ENCODE measurements at regions not wholly inside any gene's neighbourhood (a gene's known extent, or its start where the extent isn't known, plus 50 kb on each side); places are given as distances from the start of the nearest gene placed in this dataset.
A peak's percentile ranks its signal among the peaks of the same experiment; 100 is the strongest.

- Histone ChIP-seq H3K4me1 (peaks cover 0 to 58% (median 51%) of the 10 kb centered on the region in 4 donors), H3K27ac (replicated peaks in 1 of 4) (peak overlapping the region; percentile 50 to 80 (median 57)), H3K27me3 (no peaks in the 10 kb centered on the region), H3K36me3 (no peaks in the 10 kb centered on the region), H3K9me3 (no peaks in the 10 kb centered on the region), H3K4me3 (peak overlapping the region; percentile 4 to 43 (median 24))
- no peak for DNase-seq (ENCODE audit: extremely low spot score)
- TF ChIP-seq POLR2A (IDR thresholded peaks at IDR 0.05; ENCODE audit: low read depth) (no peak), CTCF (IDR thresholded peaks at IDR 0.05) (peak in 1 of 3 experiments; percentile 15)
- intact Hi-C loops (cut with DNase I), result no loop called here
- 69% methylated on average over 6 of the region's 6 CpGs for WGBS
These were observed 179.8 kb downstream of the SLIT2 start for GRCh38 chr4:20431543-20431951.

- DNase-seq (ENCODE audit: extremely low spot score), result no peak
- peaks cover 0 to 58% (median 51%) of the 10 kb centered on the region in 4 donors for H3K4me1 ChIP-seq
- TF ChIP-seq POLR2AphosphoS5 (IDR thresholded peaks at IDR 0.05) (no peak), EP300 (IDR thresholded peaks at IDR 0.05) (peak; percentile 52), CTCF (IDR thresholded peaks at IDR 0.05) (no peak), POLR2A (IDR thresholded peaks at IDR 0.05; ENCODE audit: low read depth) (no peak)
- no peaks in the 10 kb centered on the region for H3K9me3 ChIP-seq
- no peaks in the 10 kb centered on the region for H3K27me3 ChIP-seq
- peak overlapping the region; percentile 50 to 80 (median 57) for H3K27ac ChIP-seq (replicated peaks in 1 of 4)
- intact Hi-C loops (cut with DNase I), result no loop called here
- H3K36me3 ChIP-seq, result no peaks in the 10 kb centered on the region
- H3K4me3 ChIP-seq, result peak overlapping the region; percentile 4 to 43 (median 24)
- WGBS, result 56% methylated on average over 5 of the region's 5 CpGs
These were observed 180.4 kb downstream of the SLIT2 start for GRCh38 chr4:20432088-20432487.

- peak overlapping the region in 2 of 4 donors; percentile 62 to 80 for H3K27ac ChIP-seq (replicated peaks in 1 of 4)
- no peaks in the 10 kb centered on the region for H3K27me3 ChIP-seq
- no peak overlapping the region for H3K4me3 ChIP-seq
- no peaks in the 10 kb centered on the region for H3K36me3 ChIP-seq
- H3K4me1 ChIP-seq, result peaks cover 0 to 58% (median 51%) of the 10 kb centered on the region in 4 donors
- TF ChIP-seq POLR2A (IDR thresholded peaks at IDR 0.05; ENCODE audit: low read depth) (no peak), CTCF (IDR thresholded peaks at IDR 0.05) (no peak)
- intact Hi-C loops (cut with DNase I), result no loop called here
- no peak for DNase-seq (ENCODE audit: extremely low spot score)
- H3K9me3 ChIP-seq, result no peaks in the 10 kb centered on the region
- WGBS, result 34% methylated on average over 5 of the region's 5 CpGs
These were observed 181.5 kb downstream of the SLIT2 start for GRCh38 chr4:20433097-20433705.

GRCh38 chr4:20440170-20440569 lies 188.5 kb downstream of the SLIT2 start:
- Histone ChIP-seq H3K9me3 (no peaks in the 10 kb centered on the region), H3K36me3 (no peaks in the 10 kb centered on the region), H3K4me1 (peaks cover 0 to 58% (median 45%) of the 10 kb centered on the region in 4 donors), H3K4me3 (no peak overlapping the region), H3K27me3 (no peaks in the 10 kb centered on the region), H3K27ac (replicated peaks in 1 of 4) (peak overlapping the region in 1 of 4 donors; percentile 70)
- 77% methylated on average over 3 of the region's 3 CpGs for WGBS
- intact Hi-C loops (cut with DNase I), result no loop called here
- TF ChIP-seq POLR2A (IDR thresholded peaks at IDR 0.05; ENCODE audit: low read depth) (no peak), CTCF (IDR thresholded peaks at IDR 0.05) (no peak), POLR2AphosphoS5 (IDR thresholded peaks at IDR 0.05) (no peak), EP300 (IDR thresholded peaks at IDR 0.05) (no peak)
- DNase-seq (ENCODE audit: extremely low spot score), result no peak
